GM18517 (cell line): ENCODE measurements at regions not wholly inside any gene's neighbourhood (a gene's known extent, or its start where the extent isn't known, plus 50 kb on each side); places are given as distances from the start of the nearest gene placed in this dataset.
A peak's percentile ranks its signal among the peaks of the same experiment; 100 is the strongest.

Experiments used
- ATAC-seq: cut with Tn5 transposase; IDR thresholded peaks from one replicate; pipeline ENCODE4 v1.9.1; 2021; ENCODE audit warnings: mild to moderate bottlenecking, moderate library complexity; ENCODE audit not compliant: unreplicated experiment

DNA sequence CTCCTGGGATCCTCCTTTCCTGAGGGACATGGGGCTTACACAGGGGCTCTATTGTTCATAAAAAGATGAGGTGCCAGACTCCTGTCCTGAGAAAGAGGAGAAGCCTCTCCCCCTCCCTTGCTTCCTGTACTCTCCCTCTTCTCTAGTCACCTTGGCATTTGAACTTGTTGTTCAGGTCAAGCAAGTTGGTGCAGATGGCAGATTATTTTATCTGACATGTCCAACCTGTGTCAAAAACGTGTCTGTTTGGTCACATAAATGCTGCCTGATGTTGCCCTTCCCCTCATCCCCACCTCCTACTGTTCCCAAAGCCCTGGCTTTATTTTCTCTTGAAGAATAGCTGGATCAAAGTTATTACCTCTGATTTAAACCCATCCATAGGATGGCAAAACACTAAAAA is 154.8 kb downstream of the TMX1 start:
- ATAC-seq = no peak

DNA sequence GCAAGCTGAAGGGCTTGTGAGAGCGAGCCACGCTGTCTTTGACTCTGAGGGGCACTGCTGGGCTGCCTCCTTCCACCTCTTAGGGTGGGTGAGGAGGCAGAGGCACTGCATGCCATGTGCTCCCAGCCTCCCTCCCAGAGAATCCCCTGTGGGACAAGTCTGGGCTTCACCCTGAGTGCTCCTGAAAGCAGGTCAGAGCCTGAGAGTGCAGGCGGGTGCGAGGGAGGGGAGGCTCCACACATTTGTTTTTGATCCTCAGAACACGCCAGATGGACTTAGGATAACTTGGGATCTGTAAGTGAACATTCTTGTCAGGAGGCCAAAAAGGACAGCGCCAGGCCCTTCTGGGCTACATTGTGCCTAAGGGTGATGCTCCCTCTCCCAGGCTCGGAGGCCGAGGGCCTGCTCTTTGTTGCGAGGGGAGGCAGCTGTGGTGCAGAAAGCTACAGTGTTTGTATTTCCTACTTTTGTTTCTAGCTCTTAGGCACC is 155.4 kb downstream of the TMX1 start:
- no peak for ATAC-seq

DNA sequence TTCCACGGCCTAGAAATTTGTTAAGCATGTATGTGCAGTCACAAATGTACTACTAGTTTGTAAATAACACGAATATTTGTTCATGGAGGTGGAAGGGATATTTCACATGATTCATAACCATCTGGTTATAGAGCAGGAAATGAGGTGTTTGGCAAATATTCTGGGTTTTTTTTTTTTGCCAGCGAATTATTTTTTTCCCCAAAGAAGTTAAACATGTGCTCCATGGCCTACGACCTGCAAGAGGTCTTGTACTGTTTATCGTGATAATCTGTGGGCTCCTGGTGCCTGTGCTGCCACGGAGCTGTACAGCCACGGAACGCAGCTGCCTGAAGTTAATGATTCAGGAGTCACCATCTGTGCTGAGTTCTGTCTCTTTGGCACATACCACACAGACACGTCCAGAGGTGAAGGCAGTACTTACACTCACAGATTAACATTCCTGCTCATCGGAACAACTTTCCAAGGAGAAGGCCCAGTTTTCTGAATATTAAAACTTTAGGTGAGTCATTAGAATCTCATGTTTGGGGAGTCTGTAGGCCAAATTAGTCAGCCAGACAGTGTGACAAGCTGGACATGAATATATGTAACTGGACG is 156.3 kb downstream of the TMX1 start:
- no peak for ATAC-seq

DNA sequence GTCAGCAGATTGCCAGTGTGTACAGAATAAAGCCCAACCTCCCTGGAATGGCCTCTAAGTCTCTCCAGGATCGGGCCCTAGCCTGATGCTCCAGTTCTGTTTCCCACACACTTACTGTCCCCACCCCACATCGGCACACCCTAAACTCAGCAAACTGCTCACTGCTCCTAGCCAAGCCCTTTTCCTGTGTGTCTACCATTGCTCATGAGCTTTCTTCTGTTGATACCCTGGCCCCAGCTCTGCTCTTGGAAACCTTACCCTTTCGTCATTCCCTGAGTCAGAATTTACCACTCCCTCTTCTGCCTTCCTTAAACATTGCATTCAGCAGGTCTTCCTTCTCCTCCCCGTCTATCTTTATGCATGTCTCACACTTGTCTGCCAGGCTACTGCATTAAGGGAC is 158.9 kb downstream of the TMX1 start:
- no peak for ATAC-seq

DNA sequence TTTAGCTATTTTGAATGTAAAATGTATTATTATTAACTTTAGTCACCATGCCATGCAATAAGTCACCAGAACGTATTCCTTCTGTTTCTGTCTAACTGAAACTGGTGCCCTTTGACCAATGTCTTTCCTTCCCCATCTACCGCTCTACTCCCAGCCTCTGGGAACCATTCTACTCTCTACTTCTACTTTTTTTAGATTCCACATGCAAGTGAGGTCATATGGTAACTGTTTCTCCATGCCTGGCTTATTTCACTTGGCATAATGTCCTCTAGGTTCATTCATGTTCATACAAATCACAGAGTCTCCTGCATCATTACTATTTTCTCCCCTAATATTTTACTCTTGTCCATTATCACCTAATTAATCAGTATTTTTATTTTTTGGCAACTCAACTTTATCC is 160.1 kb downstream of the TMX1 start:
- ATAC-seq = no peak

DNA sequence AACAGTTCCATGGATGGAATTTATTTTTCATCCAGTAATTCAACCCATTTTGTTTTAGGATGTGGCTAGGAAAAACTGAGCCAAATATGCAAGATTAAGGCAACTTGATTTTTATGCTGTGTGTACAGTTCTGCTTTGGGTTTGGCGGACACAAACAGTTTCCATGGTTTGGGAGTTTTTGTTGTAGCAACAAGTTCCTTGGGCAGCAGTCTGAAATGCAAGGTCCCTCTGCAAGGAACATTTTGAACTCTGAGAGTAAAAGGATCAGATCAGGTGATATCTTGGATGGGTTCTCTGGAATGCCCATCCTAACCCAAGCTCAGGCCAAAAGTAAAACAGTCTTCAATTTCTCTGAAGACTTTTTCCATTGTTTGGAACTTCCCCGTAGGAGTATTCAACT is 161.2 kb downstream of the TMX1 start:
- no peak for ATAC-seq

DNA sequence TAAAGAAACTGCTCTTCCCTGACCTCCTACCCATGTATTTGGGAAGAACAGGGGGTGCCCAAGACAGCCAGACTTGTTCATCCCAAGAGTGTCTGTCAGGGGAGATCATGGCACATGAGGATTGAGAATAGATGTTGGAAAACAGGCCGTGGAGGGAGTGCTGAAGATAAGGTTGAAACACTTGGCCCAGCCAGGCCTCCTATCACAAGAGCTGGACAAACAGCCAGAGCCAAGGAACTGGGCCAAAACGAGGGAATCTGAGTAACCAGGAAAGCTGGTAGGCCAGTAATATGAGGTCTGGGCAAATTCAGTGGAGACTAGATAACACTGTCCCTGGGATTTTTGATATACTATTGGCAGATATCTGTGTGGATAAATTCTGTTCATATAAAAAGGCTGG is 161.7 kb downstream of the TMX1 start:
- no peak for ATAC-seq

DNA sequence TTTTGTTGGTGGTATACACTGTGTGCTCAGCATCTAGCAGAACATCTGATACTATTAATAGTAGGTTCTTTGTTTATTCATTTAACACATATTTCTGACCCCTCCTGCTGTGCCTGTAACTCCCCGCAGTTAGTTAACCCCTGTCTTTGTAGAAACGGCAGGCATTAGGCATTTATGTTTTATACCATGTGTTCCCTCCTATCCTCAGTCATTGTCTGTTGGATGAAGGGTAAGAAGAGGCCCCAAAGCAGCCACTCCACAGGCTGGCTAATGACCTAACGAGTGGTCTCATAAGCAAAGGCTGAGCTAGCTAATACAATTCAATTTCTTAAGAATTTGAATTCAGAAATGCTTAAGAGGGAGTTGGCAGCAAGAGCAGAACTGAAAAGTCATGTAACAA is 170.8 kb downstream of the TMX1 start:
- no peak for ATAC-seq

DNA sequence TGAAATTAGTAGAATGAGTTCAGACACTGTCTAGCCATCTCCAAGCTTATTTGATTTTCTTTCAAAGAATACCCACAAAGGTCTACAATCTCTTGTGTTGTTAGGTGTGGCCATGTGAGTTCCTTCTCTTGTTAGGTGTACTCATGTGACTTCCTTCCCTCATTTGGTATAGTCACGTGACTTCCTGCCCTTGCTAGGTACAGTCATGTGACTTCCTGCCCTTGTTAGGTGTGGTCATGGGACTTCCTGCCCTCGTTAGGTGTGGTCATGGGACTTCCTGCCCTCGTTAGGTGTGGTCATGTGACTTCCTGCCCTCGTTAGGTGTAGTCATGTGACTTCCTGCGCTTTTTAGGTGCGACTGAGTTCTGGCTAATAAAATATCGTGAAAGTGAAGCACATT is 179.6 kb downstream of the TMX1 start:
- no peak for ATAC-seq

DNA sequence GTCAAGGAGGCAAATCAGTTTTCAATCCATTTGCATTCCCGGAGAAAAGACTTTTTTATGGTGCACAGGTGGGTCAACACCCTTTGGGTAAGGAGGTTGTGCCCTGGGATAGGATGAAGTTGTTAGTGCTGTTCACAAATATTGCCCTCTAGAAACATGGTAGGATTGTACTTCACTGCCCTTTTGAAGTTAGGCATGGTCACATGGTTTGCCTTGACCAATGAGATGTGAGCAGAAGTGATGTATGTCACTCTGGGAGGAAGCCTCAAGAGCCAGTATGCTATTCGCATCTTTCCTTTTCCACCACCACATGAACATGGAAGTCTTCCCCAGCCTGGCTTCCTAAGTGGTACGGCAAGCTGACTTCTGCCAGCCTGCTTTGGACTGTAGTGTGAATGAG is 182.7 kb downstream of the TMX1 start:
- ATAC-seq = no peak

DNA sequence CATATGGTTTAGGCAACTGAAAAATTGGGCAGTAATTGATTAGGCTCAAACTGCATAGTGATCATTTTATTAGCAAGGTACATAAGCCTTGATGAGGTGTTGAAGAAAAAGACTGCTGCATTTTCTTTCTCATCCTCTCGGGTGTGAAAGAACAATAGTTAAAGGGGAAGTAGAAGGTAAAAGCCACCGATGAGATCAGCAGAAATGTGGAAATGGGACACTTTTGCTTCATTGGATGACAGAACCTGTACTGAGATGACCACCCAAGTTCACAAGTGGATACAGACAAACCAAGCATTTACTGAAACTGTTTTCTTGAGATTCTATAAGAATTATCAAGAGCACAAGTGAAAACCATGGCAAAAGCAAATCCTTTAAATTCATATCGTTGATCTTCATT is 184.0 kb downstream of the TMX1 start:
- ATAC-seq = no peak

DNA sequence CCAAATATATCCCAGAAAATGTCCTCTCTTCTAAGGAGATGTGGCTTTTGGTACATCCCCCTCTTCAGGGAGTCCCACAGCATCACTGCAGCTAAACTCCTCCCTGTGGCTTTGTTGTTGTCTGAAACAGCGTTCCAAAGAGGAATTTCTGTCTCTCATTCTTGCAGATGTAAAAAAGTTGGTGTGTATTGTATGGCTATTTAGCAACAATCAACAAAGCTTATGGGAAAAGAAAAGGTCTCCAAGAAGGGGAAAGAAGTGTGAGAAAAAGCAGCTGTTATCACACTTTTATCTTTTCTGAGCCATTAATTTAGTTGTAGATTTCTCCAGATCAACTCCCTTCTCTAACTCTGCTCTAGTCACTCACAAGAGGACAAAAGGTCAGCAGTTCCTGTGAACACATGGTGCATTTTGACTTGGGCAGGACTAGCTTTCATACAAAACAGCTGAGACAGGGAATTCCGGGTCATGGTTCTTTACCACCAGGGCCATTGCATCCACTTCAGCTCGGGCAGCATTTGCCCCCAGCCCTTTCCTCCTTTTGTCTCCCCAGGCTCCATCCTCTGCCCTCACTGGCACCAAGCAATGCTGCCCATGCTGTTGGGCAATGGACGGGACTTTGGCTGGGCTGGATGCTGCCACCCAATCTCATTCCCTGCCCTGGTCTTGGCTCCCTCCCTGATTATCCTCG is 184.7 kb downstream of the TMX1 start:
- no peak for ATAC-seq

DNA sequence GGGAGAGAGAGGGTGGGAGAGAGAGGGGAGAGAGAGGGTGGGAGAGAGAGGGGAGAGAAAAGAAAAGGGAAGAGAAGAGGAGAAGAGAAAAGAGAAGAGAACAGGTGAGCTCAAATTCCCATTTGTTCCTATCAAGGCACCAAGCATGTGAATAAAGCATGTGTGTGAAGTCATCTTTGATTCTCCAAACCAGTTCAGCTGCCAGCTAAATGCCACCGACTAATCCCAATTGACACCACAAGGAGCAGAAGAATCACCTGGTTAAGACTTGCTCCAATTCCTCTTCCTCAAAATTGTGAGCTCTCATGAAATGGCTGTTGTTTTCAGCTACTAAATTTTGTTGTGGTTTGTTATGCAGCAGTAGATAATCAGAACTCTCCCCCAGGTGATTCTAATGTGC is 188.9 kb downstream of the TMX1 start:
- ATAC-seq = no peak

DNA sequence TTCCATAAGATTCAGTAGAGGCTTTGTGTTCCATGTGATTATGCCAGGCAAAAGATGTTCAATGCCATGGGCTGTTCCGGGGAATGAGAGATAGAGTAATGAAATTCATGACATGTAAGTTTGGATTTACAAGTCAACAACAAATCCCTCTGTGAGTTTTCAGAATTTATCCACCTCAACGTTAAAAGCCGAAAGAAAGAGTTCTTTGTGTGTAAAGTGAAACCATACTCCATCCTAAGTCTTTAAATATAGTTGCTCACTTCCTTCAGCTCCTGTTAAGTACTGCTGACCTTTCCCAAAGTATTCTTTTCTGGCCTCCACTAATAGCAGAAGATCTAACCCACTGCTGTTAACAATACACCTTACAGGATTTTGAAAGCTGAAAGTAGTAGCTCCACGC is 190.0 kb downstream of the TMX1 start:
- no peak for ATAC-seq

DNA sequence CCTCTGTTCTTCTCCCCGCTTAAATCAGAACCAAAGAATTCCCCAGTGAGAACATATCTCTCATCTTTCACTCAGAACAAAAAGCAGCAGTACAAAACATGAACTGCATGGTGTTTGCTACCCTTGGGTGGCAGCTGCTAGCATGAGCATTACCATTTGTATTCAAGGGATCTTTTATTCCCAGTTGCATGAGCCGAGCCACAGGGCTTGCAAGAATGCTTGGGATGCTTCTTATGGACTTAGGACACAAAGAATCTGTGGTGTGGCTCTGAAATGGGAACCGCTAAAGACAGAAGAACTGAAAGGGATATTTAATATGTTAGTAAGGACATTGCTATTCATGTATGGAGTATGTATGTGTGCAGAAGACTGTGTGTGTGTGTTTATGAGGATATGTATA is 190.6 kb downstream of the TMX1 start:
- peak; percentile 10 for ATAC-seq

DNA sequence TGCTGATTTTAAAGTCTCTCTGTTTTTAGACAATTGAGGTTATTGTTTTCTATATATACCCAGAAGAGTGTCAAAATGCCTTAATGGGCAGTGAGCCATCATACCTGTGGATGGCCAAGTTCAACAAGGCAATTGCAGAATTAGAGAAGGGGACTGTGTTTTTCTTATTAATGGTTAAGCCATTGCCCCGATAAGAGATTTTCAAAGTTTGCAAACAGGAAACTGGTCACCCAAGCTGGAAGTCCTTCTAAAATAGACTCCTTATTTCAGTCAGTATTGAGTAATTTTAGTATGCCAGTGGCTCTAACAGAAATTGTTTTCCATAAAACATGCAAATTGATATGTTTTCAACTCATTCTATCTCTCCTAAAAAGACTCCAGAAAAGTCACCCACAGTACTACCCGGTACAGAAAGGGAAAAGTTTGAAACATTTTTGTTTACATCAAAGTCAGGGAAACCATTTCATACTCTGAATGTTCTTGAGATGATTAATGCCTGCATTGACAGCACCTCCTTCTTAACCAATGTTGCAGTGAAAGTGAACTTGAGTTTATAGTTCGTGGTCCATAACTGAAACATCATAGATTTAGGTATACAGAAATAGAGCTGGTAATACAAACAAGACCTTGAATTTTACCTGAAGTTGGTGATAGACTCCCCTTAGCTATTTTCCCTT is 191.1 kb downstream of the TMX1 start:
- peak; percentile 57 for ATAC-seq

DNA sequence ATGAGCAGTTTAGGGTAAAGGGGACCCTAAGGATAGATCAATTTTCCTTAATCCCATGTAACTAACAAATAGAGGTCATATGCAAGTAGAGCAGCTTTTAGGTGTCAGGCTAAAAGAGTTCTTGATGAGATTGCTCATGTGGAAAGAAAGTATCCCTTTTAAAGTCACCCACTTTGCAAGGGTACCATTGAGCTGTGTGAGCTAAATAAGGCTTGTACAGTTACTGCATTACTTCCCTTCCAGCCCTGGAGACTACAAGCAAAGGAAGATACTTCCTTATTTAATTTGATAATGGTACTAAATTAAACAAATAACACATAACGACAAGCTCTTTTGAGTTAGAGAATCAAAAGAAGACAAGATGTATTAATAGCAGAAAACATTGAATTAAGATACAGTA is 191.7 kb downstream of the TMX1 start:
- ATAC-seq = no peak

DNA sequence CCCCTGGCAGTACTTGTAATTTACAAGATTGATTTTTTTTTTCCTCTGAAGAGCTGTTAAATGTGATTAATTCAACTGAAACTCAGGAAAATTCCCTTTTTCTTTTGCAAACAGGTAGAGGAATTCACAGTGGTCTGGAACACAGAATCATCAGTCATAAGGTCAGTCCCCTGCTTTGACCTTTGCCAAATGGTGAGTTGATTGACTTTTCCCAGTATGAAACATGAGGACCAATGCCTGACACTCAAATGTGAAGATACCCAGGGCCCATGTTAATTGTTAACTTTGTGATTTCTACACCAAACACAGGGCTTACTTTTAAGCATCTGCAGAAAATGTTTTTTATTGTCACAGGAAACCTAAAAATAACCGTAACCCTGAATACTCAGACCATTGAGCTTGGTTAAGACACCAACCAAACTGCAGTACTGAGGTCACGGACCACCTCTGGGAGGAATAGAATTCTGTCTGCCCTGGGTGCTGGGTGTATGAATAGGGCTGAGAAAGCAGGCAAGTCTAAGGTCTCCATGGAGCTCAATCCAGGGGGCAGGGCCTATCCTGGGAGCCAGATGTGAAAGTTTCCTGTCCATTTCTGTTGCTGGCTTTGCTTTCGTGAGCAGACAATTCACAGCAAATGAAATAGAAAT is 192.4 kb downstream of the TMX1 start:
- peak; percentile 51 for ATAC-seq

DNA sequence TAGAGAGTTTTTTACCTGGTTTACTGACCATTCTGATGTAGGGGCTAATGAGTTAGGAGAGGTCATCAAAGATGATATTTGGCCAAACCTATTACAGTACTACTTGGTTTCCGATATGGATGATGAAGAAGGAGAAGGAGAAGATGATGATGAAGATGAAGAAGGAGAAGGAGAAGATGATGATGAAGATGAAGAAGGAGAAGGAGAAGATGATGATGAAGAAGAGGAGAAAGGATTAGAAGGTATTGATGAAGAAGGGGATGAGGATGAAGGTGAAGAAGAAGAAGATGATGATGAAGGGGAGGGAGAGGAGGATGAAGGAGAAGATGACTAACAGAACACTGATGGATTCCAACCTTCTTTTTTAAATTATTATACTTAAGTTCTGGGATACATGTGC is 196.6 kb downstream of the TMX1 start:
- ATAC-seq = no peak

DNA sequence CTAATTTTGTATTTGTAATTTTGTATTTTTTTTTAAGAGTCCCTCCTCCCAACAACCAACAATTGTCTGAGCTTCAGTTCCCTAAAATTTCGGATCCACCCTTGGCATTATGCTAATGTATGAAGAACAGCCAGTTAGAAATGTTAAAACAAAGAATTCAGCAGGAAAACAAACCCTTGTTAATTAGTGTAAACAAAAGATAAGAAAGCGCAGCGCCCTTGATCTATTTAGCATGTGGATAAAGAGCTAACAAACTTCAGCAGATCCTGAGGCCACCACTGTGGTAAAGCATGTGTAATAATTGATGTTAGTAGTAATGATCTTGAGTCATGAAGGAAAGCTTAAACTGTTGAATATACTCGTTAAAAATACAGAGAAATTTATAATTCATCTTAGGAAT is 199.8 kb downstream of the TMX1 start:
- no peak for ATAC-seq

DNA sequence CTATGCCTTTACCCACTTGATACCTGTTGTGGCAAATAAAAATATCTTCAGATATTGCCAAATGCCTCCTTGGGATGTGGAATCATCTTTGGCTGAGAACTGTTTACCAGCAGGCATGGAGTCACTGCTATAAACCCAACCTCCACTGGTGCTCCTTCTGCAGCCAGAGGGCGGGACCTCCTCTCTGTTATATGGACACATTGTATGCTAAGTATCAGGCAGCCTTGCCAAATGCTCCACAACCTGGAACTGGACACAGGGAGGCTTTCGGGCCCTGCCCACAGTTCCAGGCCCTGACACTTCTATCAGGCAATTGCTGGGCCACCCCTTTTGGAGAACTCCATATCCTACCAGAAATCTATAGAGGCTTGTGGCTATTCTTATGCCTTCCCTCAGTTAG is 201.0 kb downstream of the TMX1 start:
- no peak for ATAC-seq
